Epithelial cell of proximal tubule (primary cell): ENCODE measurements at regions not wholly inside any gene's neighbourhood (a gene's known extent, or its start where the extent isn't known, plus 50 kb on each side); places are given as distances from the start of the nearest gene placed in this dataset.

ENCODE experiments used
- DNase-seq: peaks from one replicate; pipeline ENCODE4 v3.0.0-alpha.2; 2011; ENCODE audit warnings: low read depth
- H3K4me3 ChIP-seq: 2 replicates; pipeline ENCODE4 v1.5.1; 2011; ENCODE audit warnings: low read depth, mild to moderate bottlenecking, low read length
- TF ChIP-seq, protein P1 (sequence below): conservative IDR thresholded peaks from 2 replicates; pipeline ENCODE4 v1.5.1; 2012; ENCODE audit warnings: low read depth, mild to moderate bottlenecking, low read length

DNA sequence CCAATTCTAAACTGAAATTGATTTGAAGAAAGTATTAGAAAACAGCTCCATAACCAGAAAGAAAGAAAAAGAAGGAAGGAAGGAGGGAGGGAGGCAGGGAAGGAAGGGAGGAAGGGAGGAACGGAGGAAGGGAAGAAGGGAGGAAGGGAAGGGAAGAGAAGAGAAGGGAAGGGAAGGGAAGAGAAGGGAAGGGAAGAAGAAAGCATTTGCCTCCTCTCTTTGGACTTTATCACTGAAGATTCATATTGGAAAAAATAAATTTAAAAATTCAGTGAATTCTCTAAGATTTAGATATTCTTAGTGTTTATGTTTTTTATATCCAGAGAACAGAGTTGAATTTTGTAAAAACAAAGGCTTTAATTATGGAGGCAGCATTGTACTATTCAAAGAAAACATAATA lies 68.5 kb upstream of the NXT1 start:
- no peak overlapping the region for H3K4me3 ChIP-seq
- TF ChIP-seq, protein P1, sequence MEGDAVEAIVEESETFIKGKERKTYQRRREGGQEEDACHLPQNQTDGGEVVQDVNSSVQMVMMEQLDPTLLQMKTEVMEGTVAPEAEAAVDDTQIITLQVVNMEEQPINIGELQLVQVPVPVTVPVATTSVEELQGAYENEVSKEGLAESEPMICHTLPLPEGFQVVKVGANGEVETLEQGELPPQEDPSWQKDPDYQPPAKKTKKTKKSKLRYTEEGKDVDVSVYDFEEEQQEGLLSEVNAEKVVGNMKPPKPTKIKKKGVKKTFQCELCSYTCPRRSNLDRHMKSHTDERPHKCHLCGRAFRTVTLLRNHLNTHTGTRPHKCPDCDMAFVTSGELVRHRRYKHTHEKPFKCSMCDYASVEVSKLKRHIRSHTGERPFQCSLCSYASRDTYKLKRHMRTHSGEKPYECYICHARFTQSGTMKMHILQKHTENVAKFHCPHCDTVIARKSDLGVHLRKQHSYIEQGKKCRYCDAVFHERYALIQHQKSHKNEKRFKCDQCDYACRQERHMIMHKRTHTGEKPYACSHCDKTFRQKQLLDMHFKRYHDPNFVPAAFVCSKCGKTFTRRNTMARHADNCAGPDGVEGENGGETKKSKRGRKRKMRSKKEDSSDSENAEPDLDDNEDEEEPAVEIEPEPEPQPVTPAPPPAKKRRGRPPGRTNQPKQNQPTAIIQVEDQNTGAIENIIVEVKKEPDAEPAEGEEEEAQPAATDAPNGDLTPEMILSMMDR: no peak
- no peak for DNase-seq

DNA sequence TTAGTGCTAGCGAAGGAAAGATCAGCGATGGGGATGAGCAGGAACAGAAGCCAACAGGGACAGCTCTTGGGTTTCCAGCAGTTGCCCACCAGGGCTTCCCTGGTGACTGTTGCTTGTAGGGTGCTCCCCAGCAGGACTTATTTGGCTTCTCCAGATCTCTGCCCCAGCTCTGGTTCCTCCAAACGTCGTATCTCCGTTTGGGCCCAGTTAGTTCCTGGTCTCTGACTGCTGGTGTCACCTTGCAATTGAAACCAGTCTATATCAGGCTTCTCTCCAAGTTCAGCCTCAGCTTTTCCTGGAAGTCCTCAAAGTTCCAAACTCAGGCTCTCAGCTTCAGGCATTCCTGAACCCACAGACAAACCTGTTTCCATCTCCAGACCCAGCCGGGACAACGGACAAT lies 70.8 kb upstream of the NXT1 start:
- H3K4me3 ChIP-seq: no peak overlapping the region
- TF ChIP-seq, protein P1: no peak

DNA sequence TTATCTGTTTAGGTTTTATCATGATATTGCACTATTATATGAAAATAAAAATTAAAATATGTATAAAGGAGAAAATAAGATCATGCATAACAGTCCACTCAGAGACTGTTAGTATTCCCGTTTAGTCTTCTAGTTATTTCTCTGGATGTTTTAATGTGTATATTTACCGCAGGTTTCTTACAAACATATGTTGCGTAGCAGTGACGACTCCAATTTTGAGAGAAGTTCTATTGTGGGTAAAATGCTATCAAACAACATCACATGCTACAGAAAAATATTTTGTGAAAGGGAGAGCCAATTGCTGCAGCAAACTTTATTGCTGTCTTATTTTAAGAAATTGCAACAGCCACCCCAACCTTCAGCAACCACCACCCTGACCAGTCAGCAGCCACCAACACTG lies 72.4 kb upstream of the NXT1 start:
- no peak for DNase-seq
- TF ChIP-seq, protein P1: no peak
- H3K4me3 ChIP-seq: no peak overlapping the region

More for the DNA sequence above, 70.8 kb upstream of the NXT1 start:
- no peak for DNase-seq

DNA sequence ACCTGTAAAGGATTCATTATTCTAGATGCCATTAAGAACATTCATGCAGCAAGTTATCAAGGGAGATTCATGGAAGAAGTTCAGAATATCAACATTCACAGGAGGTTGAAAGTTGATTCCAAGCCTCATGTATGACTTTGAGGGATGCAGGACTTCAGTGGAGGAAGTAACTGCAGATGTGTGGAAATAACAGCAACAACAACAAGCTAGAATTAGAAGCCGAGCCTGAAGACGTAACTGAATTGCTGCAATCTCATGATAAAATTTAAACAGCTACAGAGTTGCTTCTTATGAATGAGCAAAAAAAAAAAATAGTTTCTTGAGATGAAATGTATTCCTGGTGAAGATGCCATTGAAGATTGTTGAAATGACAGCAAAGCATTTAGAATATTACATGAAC lies 73.3 kb upstream of the NXT1 start:
- no peak overlapping the region for H3K4me3 ChIP-seq
- TF ChIP-seq, protein P1: no peak
- no peak for DNase-seq

DNA sequence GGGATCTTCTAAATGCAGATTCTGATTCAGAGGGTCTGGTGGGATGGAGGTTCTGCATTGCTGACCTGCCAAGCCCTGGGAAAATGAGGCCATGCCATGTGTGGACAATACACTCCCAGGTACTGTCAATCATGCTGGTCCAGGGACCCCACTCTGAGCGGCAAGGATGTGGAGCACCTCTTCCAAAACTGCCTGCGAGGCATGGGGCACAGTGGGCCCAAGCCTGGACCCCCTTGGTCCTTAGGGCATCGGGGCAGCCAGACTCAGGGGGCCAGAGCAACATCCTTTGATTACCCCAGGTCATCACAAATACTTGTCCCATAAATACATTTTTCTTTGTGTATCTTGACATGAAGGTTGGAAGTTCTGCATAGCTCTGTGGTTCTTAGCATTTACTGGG lies 76.8 kb upstream of the NXT1 start:
- H3K4me3 ChIP-seq: no peak overlapping the region
- TF ChIP-seq, protein P1: no peak
- no peak for DNase-seq

DNA sequence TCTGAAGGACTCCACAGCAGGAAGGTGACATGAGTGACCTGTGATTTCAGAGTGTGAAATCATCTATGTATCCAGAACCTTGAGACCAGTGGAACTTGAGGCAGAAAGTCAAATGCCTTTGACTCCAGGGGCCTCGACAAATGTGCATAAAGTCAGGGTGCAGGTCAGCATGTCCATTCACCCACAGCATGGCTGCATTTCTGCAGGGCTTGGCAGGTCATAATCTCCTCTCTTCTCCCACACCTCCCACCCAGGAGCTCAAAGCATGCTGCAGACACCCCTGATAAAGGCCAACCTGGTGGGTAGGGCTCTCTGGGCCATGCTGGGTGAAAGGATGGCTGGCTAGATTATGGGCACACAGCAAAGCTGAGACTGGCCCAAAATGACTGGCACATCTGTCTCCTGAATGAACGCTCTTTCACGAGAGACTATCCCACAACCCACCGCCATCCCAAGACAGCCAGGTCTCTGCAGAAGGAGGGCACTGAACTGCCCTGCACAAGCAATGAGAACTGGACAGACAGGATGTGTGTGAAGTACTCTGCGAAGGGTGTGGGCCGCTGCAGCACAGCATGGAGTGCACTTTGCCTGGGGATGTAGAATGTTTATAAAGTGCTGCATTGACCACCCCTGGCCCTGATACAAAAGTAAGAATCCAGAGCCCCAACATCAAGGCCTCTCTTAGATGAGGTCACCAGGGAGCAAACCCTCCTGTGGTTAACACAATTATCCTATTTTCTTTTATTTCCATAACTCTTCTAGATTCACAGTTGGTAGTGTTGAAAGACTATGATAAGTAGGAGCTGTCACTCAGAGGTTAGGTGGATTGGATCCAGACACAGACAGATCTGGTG lies 78.2 kb upstream of the NXT1 start:
- no peak overlapping the region for H3K4me3 ChIP-seq
- TF ChIP-seq, protein P1: no peak
- no peak for DNase-seq

DNA sequence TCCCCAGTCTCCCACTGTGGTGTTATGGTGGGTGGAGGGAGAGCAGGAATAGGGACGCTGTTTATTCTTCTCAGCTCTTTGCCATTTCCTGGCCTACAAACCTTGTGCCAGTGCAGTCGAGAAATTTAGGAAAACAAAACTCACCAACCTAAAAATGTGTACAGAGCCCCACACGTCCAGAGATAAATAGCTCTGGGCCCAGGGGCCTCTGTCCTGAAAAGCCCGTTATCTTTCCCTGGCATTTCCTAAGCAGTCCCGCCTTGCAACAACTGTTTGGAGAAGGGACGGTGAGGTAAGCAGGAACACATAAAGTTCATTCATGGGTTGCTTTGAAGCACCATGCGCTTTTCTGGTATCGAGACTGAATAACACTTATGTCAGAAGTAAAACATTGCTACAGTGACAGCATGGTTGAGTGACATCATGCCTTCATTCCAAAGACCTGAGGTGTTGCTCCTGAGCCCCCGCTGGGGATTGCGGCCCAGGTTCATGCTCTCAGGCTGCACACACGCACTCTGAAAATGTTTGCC lies 80.1 kb upstream of the NXT1 start:
- H3K4me3 ChIP-seq: no peak overlapping the region
- peak; percentile 22 for DNase-seq
- TF ChIP-seq, protein P1: no peak
